ENCODE measurements at regions not wholly inside any gene's neighbourhood (a gene's known extent, or its start where the extent isn't known, plus 50 kb on each side); places are given as distances from the start of the nearest gene placed in this dataset.

DNA sequence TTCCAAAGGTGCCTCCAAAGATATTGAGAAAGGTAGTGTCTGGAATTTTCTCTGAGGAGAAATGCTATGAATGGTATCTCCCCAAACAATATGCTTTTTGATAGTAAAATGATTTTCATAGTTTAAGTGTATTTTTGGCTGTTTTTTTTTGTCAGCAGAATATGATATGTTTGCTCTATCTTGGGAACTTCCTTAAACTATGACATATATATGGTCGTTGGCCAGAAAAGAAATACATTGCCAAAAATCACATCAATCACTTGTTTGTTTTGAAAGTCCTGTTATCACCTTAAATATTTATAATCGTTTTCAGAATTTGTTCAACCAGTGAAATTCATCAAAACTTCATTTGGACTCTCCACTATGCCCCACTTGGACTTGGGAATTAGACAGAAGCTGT lies 816.9 kb downstream of the CDH11 start:
- no peak overlapping the region for H3K4me3 ChIP-seq (ENCODE audit: control insufficient read depth, low read depth, low read length)
- DNase-seq (ENCODE audit: low read depth): no peak
- TF ChIP-seq, protein P1, sequence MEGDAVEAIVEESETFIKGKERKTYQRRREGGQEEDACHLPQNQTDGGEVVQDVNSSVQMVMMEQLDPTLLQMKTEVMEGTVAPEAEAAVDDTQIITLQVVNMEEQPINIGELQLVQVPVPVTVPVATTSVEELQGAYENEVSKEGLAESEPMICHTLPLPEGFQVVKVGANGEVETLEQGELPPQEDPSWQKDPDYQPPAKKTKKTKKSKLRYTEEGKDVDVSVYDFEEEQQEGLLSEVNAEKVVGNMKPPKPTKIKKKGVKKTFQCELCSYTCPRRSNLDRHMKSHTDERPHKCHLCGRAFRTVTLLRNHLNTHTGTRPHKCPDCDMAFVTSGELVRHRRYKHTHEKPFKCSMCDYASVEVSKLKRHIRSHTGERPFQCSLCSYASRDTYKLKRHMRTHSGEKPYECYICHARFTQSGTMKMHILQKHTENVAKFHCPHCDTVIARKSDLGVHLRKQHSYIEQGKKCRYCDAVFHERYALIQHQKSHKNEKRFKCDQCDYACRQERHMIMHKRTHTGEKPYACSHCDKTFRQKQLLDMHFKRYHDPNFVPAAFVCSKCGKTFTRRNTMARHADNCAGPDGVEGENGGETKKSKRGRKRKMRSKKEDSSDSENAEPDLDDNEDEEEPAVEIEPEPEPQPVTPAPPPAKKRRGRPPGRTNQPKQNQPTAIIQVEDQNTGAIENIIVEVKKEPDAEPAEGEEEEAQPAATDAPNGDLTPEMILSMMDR (conservative IDR thresholded peaks at IDR 0.05; ENCODE audit: control insufficient read depth, insufficient read depth, low read depth, low read length): no peak

DNA sequence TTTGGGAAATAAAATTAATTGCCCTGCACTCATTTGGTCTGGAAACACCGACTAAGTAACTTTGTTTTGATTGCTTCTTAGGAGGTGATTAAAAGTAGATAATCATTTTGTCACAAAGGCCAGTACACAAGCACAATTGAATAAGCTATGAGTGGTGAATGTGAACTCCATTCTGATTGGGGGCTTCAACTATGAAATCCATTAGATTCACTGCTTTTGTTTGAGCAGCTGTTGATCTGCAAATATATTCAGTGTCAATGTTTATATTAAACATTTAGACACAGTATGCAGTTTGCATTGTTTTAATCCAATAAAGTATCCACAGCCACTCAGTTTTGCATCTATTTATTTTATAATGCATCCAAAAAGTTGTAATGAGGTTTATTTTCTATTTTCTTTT lies 817.5 kb downstream of the CDH11 start:
- H3K4me3 ChIP-seq (ENCODE audit: control insufficient read depth, low read depth, low read length): no peak overlapping the region
- DNase-seq (ENCODE audit: low read depth): no peak
- TF ChIP-seq, protein P1 (conservative IDR thresholded peaks at IDR 0.05; ENCODE audit: control insufficient read depth, insufficient read depth, low read depth, low read length): no peak

DNA sequence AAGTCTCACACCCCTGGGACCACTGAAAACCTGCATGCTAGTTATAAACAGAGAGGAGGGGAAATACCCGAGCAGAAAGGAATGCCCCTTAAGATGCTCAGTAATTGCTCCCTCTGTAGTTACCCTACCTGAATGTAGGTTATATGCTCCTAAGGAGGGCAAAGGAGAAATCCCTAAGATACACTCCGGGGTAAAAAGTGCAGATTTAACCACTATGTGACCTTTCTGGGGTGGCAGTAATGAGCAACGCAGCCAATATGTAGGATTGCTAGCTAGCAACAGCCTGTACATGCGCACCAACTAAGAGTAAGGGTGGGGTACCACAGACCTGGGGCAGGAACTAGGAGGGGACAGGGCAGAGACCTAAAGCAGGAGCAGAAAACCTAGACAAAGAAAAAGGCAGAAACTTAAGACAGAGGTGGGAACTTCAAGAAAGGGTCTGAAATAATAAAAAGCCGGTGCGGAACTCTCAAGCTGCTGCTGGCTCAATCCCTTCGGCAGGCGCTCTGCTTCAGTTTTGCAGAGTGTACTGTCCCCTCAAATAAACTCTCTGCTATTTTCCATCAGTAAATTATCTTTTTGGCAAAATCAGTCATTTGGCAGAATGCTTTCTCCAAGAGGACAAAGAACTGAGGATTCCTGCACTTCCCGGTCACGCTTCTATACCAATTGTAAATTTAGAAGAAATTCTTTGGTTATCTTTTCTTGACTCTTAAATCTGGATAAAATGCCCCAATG lies 823.8 kb downstream of the CDH11 start:
- no peak overlapping the region for H3K4me3 ChIP-seq (ENCODE audit: control insufficient read depth, low read depth, low read length)
- TF ChIP-seq, protein P1 (conservative IDR thresholded peaks at IDR 0.05; ENCODE audit: control insufficient read depth, insufficient read depth, low read depth, low read length): no peak
- DNase-seq (ENCODE audit: low read depth): no peak

DNA sequence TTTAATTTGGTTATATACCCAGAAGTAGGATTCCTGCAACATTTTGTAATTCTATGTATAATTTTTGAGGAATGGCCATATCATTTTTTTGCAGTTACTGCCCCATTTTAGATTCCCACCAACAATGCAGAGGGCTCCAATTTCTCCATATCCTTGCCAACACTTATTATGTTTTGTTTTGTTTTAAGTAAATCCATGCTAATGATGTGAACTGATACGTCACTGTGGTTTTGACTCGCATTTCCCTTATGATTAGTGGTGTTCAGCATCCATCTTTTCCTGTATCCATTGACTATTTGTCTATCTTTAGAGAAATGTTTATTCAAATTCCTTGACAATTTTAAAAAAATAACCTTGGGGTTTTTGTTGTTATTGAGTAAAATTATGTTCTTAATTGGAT lies 826.4 kb downstream of the CDH11 start:
- peak; percentile 28 for DNase-seq (ENCODE audit: low read depth)
- no peak overlapping the region for H3K4me3 ChIP-seq (ENCODE audit: control insufficient read depth, low read depth, low read length)
- TF ChIP-seq, protein P1 (conservative IDR thresholded peaks at IDR 0.05; ENCODE audit: control insufficient read depth, insufficient read depth, low read depth, low read length): no peak

DNA sequence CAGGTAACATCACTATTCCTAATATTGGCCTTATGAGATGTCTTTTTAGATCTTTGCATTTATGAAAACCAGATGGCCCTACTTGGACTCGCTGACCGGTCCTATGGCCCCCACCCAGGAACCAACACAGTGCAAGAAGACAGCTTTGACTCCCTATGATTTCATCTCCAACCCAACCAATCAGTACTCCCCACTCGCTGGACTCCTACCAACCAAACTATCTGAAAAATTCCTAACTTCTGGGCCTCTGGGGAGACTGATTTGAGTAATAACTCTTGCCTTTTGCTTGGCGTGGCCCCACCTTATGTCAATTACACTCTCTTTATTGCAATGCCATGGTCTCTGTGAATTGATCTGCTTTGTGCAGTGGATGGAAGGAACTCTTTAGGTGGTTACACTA lies 828.9 kb downstream of the CDH11 start:
- peak; percentile 48 for DNase-seq (ENCODE audit: low read depth)
- H3K4me3 ChIP-seq (ENCODE audit: control insufficient read depth, low read depth, low read length): no peak overlapping the region
- TF ChIP-seq, protein P1 (conservative IDR thresholded peaks at IDR 0.05; ENCODE audit: control insufficient read depth, insufficient read depth, low read depth, low read length): no peak

DNA sequence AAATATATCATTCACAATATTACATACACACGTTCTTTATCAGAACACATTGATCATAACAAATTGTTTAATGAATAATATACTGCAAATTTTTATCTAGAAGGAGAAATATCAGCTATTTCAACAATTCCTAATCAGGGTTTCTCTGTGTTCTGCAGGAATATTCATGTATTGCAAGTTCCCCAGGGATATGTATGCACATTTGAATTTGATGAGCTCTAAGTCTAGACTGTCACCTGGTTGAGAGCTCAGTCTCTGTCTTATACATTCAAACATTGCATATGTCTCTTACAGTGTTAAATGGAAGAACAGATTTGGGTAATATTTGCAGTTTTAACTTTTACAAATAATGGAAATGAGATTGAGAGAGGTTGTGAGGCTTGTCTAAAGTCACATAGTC lies 829.7 kb downstream of the CDH11 start:
- TF ChIP-seq, protein P1 (conservative IDR thresholded peaks at IDR 0.05; ENCODE audit: control insufficient read depth, insufficient read depth, low read depth, low read length): no peak
- DNase-seq (ENCODE audit: low read depth): no peak
- no peak overlapping the region for H3K4me3 ChIP-seq (ENCODE audit: control insufficient read depth, low read depth, low read length)
